Neutrophil (primary cell): ENCODE measurements at regions not wholly inside any gene's neighbourhood (a gene's known extent, or its start where the extent isn't known, plus 50 kb on each side); places are given as distances from the start of the nearest gene placed in this dataset.

Experiments used
- H3K27ac ChIP-seq: fragments of 200-600 bp; sonication (generic); 2 replicates; pipeline ENCODE4 v1.5.1; 2016; ENCODE audit warnings: mild to moderate bottlenecking, moderate library complexity
- H3K27me3 ChIP-seq: fragments of 200-600 bp; sonication (generic); 2 replicates; pipeline ENCODE4 v1.6.0; 2016; ENCODE audit warnings: mild to moderate bottlenecking
- H3K36me3 ChIP-seq: fragments of 200-600 bp; sonication (generic); 2 replicates; pipeline ENCODE4 v1.5.1; 2017
- H3K4me1 ChIP-seq, 2 experiments: fragments of 200-600 bp in 1 of 2; sonication (generic) in 1 of 2; 1 replicate in 1 of 2; 2 replicates in 1 of 2; pipeline versions ENCODE4 v1.5.1 to v1.6.1; 2013 to 2016; ENCODE audit warnings: low read depth in 1 of 2, low read length in 1 of 2, mild to moderate bottlenecking in 1 of 2, moderate library complexity in 1 of 2; ENCODE audit not compliant: control insufficient read depth in 1 of 2, insufficient read depth in 1 of 2
- H3K4me3 ChIP-seq, 2 experiments: fragments of 200-600 bp in 1 of 2; sonication (generic) in 1 of 2; 1 replicate in 1 of 2; 2 replicates in 1 of 2; pipeline ENCODE4 v1.5.1; 2013 to 2016; ENCODE audit warnings: low read depth in 1 of 2, low read length in 1 of 2, mild to moderate bottlenecking in 1 of 2, moderate library complexity in 1 of 2
- H3K9me3 ChIP-seq: fragments of 200-600 bp; sonication (generic); 2 replicates; pipeline ENCODE4 v1.5.1; 2016
- TF ChIP-seq, protein P1 (sequence below): fragments of 200-600 bp; sonication (generic); IDR thresholded peaks from 2 replicates; pipeline ENCODE4 v1.5.1; 2016; ENCODE audit warnings: antibody characterized with exemption

DNA sequence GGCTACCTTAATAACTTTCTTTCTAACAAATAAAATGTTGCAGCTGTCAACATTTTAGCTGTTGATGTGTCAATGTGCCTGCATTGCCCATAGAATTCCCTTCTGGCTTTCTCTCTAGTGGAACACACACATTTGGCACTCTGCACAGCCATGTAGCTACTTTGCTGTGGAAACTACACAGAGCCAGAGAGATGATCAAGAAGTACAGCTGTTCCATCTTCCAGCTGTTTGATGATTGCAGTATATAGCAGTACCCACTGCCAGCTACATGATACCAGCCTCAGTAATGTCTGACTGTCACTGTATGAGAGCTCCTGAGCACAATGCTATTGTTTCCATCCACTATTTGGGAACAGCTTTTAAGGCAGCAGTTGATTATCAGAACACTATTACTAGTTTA is 843.0 kb downstream of the PCDH17 start:
- H3K4me3 ChIP-seq: no peak overlapping the region
- H3K27me3 ChIP-seq: no peaks in the 10 kb centered on the region
- no peaks in the 10 kb centered on the region for H3K9me3 ChIP-seq
- H3K27ac ChIP-seq: no peak overlapping the region
- H3K36me3 ChIP-seq: no peaks in the 10 kb centered on the region
- no peaks in the 10 kb centered on the region for H3K4me1 ChIP-seq
- TF ChIP-seq, protein P1, sequence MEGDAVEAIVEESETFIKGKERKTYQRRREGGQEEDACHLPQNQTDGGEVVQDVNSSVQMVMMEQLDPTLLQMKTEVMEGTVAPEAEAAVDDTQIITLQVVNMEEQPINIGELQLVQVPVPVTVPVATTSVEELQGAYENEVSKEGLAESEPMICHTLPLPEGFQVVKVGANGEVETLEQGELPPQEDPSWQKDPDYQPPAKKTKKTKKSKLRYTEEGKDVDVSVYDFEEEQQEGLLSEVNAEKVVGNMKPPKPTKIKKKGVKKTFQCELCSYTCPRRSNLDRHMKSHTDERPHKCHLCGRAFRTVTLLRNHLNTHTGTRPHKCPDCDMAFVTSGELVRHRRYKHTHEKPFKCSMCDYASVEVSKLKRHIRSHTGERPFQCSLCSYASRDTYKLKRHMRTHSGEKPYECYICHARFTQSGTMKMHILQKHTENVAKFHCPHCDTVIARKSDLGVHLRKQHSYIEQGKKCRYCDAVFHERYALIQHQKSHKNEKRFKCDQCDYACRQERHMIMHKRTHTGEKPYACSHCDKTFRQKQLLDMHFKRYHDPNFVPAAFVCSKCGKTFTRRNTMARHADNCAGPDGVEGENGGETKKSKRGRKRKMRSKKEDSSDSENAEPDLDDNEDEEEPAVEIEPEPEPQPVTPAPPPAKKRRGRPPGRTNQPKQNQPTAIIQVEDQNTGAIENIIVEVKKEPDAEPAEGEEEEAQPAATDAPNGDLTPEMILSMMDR: no peak

DNA sequence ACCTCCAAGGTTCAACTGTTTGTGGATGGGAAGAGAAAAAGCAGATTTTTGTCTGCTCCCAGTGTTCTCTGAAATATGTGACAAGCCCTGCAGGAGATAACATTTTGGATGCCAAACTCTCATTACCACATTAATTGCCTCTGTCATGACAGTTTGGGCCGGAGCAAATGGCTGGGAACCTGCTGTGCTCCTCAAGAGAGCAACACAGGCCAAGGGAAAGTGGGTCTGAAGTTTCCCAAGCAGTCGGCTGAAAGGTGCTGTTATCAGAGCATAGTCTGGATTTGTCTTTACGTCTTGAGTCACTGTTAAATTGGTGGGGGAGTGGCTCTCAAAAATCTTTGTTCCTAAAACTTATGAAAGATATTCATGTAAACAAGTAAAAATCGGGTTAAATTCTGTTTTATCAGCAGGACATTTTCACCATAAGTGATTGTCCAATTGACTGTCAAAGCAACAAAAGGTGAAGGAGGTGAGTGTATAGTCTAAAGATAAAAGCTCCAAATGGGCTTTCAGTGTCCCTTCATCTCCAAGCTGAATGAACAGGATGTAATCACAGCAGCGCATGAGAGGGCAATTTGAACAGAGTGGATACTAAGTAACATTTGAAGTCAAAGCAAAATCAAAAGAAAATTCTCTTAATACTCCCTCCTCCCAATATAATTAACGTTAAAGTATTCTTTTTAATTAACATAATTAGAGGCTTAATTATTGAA is 844.8 kb downstream of the PCDH17 start:
- Histone ChIP-seq H3K4me3 (no peak overlapping the region), H3K27ac (no peak overlapping the region), H3K4me1 (no peaks in the 10 kb centered on the region), H3K9me3 (no peaks in the 10 kb centered on the region), H3K36me3 (no peaks in the 10 kb centered on the region), H3K27me3 (no peaks in the 10 kb centered on the region)
- TF ChIP-seq, protein P1: no peak

DNA sequence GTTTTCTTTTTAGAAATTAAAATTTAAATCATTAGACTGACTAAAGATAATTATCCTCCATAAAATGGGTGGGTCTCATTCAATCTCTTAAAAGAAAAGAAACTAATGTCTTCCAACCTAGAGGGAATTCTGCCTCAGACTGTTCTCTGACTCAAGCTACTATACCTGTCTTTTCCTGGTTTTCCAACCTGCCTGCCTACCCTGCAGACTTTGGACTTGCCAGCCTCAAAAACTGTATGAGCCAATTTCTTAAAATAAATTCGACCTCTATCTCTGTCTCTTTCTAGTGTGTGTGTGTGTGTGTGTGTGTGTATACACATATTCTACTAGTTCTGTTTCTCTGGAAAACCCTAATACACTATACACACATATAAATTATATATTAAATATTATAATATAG is 847.3 kb downstream of the PCDH17 start:
- no peaks in the 10 kb centered on the region for H3K27me3 ChIP-seq
- H3K4me1 ChIP-seq: no peaks in the 10 kb centered on the region
- no peak overlapping the region for H3K4me3 ChIP-seq
- H3K9me3 ChIP-seq: no peaks in the 10 kb centered on the region
- H3K27ac ChIP-seq: no peak overlapping the region
- TF ChIP-seq, protein P1: no peak
- H3K36me3 ChIP-seq: no peaks in the 10 kb centered on the region

DNA sequence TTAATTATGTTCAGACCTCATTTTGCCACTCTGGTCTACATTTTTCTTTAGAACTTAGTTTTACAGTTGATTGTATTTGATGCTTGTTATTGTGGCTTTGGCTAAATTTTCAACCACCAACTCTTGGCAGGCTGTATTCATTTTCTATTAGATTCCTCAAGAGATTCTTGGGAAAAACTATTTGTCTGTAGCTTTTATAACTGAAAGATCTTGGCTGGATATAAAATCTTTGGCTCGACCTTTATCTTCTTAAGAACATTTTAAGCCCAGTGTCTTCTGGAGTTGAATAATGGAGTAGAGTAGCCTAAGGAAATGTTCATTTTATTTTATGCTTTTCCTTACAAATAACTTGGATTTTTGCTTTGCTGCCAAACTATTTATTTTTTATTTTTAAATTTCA is 848.5 kb downstream of the PCDH17 start:
- TF ChIP-seq, protein P1: no peak
- Histone ChIP-seq H3K27ac (no peak overlapping the region), H3K27me3 (no peaks in the 10 kb centered on the region), H3K4me1 (no peaks in the 10 kb centered on the region), H3K36me3 (no peaks in the 10 kb centered on the region), H3K9me3 (no peaks in the 10 kb centered on the region), H3K4me3 (no peak overlapping the region)

DNA sequence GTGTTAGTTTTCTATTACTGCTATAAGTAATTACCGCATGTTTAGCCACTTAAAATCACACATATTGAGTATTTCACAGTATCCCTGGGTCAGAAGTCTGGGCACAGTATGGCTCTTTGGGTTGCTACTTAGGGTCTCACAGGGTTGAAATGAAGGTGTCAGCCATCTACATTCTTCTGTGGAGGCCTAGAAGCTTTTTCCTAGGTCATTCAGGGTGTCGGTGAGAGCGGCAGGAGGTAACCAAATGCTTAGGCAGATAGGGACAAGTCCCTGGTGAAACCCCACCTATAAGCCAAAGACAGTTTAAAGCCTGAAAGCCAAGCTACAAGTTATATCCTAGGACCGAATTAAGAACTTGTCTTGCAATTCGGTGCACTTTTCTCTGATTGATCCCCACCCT is 856.7 kb downstream of the PCDH17 start:
- Histone ChIP-seq H3K27me3 (no peaks in the 10 kb centered on the region), H3K36me3 (no peaks in the 10 kb centered on the region), H3K4me3 (no peak overlapping the region), H3K27ac (no peak overlapping the region), H3K9me3 (no peaks in the 10 kb centered on the region), H3K4me1 (no peaks in the 10 kb centered on the region)
- TF ChIP-seq, protein P1: no peak

DNA sequence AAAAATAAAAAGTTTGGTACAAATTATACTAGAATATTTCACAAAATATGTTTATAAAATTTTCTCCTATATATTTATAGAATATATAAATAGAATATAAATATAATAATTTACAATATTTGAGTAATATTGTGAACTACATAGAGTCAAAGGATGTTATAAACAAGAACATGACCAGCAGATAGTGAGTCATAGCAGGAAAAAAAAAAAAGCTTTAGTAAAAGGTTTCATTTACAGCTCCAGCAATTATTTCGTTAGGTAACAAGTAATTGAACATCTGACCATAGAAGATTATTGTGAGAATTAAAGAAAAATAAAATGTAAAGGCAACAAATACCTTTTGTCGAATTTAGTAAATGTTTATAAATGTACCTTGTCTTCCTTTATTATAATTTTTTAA is 864.1 kb downstream of the PCDH17 start:
- TF ChIP-seq, protein P1: no peak
- no peak overlapping the region for H3K4me3 ChIP-seq
- H3K9me3 ChIP-seq: no peaks in the 10 kb centered on the region
- no peaks in the 10 kb centered on the region for H3K36me3 ChIP-seq
- H3K27me3 ChIP-seq: no peaks in the 10 kb centered on the region
- H3K4me1 ChIP-seq: no peaks in the 10 kb centered on the region
- no peak overlapping the region for H3K27ac ChIP-seq
